ENCODE measurements at regions not wholly inside any gene's neighbourhood (a gene's known extent, or its start where the extent isn't known, plus 50 kb on each side); places are given as distances from the start of the nearest gene placed in this dataset.
A peak's percentile ranks its signal among the peaks of the same experiment; 100 is the strongest.
"Not testable (repeated sequence)": the region's sequence is repeated elsewhere in the genome, so short reads cannot be mapped to it uniquely, and the experiment has no call there.

- no peak for DNase-seq
These were observed 61.5 kb downstream of the PRDM13 start for GRCh38 chr6:99668036-99668705.

GRCh38 chr6:99689916-99690685, 83.5 kb downstream of the PRDM13 start:
- peak; percentile 80 for DNase-seq

GRCh38 chr6:99702287-99702686, 95.7 kb downstream of the PRDM13 start:
- not testable (repeated sequence) for DNase-seq

- no peak for DNase-seq
These were observed 102.4 kb downstream of the PRDM13 start for GRCh38 chr6:99709062-99709461.

GRCh38 chr6:99711302-99711701, 104.7 kb downstream of the PRDM13 start:
- peak; percentile 59 for DNase-seq

- no peak for DNase-seq
These were observed 105.3 kb downstream of the PRDM13 start for GRCh38 chr6:99711925-99712324.

- no peak for DNase-seq
These were observed 105.9 kb downstream of the PRDM13 start for GRCh38 chr6:99712519-99712918.

- DNase-seq: not testable (repeated sequence)
These were observed 115.4 kb downstream of the PRDM13 start for GRCh38 chr6:99722043-99722442.

- DNase-seq: not testable (repeated sequence)
These were observed 123.6 kb downstream of the PRDM13 start for GRCh38 chr6:99730237-99730636.

GRCh38 chr6:99736302-99736701, 129.7 kb downstream of the PRDM13 start:
- peak; percentile 31 for DNase-seq

GRCh38 chr6:99739526-99739925, 132.9 kb downstream of the PRDM13 start:
- no peak for DNase-seq

- no peak for DNase-seq
These were observed 134.5 kb downstream of the PRDM13 start for GRCh38 chr6:99741092-99741491.

GRCh38 chr6:99743647-99744046, 137.0 kb downstream of the PRDM13 start:
- DNase-seq: no peak

GRCh38 chr6:99745651-99746050, 139.0 kb downstream of the PRDM13 start:
- peak; percentile 5 for DNase-seq

GRCh38 chr6:99746261-99746895, 139.7 kb downstream of the PRDM13 start:
- peak; percentile 78 for DNase-seq

- no peak for DNase-seq
These were observed 155.1 kb downstream of the PRDM13 start for GRCh38 chr6:99761711-99762110.

GRCh38 chr6:99768166-99768565, 161.5 kb downstream of the PRDM13 start:
- no peak for DNase-seq

- no peak for DNase-seq
These were observed 173.3 kb downstream of the PRDM13 start for GRCh38 chr6:99779631-99780555.

- no peak for DNase-seq
These were observed 173.9 kb downstream of the PRDM13 start for GRCh38 chr6:99780556-99780885.

GRCh38 chr6:99789767-99790166, 183.1 kb downstream of the PRDM13 start:
- DNase-seq: no peak

GRCh38 chr6:99790679-99791078, 184.0 kb downstream of the PRDM13 start:
- peak; percentile 28 for DNase-seq

- no peak for DNase-seq
These were observed 192.2 kb downstream of the MCHR2 start for GRCh38 chr6:99801805-99802204.

Data from hematopoietic multipotent progenitor cell treated with erythropoietin and hydrocortisone succinate and interleukin-3 and kit ligand, for 6 days (in vitro differentiated cells).